ENCODE measurements at regions not wholly inside any gene's neighbourhood (a gene's known extent, or its start where the extent isn't known, plus 50 kb on each side); places are given as distances from the start of the nearest gene placed in this dataset.
"Not testable (repeated sequence)": the region's sequence is repeated elsewhere in the genome, so short reads cannot be mapped to it uniquely, and the experiment has no call there.

DNA sequence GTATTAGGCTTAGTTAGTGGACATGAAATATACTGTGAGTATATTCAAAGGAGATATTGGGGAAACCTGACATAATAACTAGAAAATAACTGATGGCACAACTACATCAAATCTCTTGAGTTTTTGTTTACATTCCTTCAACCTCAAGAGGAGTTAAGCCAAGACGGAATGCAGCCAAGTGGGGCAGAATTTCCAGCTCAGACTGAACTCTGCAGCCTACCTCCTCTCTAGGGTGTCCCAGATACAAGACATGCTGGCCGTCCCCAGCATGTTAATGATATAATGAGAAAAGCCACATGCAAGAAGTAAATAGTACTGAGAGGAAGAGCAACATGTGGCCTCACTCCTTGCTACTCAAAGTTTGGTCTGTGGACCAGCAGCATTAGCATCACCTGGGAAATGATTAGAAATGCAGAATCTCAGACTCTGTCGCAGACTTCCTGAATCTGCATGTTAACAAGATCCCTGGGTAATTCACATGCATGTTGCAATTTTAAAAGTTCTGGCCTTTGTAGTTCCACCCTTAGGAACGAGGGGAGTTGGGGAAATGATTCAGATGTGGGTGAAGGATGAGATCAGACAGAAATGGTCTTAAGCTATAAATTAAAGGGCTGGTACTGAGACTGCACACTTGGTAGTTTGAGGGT lies 118.4 kb upstream of the CACUL1 start:
- DNase-seq: no peak

DNA sequence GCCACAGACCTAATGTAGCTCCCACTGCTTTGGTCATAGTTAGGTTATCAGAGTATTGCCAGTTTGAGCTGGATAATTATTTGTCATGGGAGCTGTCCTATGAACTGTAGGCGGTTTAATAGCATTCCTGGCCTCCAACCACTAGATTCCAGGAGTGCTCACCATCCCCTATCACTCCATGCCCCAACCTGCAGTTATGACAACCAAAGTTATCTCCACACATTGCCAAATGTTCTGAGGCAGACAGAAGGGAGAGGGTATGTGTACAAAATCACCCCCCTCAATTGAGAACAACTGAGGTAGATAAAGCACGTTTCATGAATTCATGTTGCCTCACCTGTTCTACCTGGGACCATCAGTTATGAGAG lies 119.0 kb upstream of the CACUL1 start:
- DNase-seq: no peak

- DNase-seq: no peak
Observed at GRCh38 chr10:118874171-118874570, 119.4 kb upstream of the CACUL1 start.

DNA sequence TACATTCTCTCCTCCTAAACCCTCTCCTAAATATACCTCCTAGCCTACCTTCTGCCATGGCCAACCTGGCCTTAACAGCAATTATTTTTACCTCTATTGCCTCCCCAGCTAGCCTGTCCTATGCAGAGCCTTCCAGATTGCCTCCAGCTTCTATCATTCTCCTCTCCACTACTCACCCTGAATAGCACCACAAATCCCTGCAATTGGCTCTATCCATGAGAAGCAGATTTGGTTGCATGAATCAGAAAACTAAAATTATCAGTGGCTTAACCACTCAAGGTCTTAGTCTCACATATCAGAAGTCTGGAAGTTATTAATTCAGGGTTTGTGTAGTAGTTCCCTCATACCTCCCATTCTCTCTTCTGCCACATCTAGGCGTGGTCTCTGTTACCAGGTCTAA lies 120.3 kb upstream of the CACUL1 start:
- DNase-seq: no peak

- DNase-seq: no peak
Observed at GRCh38 chr10:118882741-118883140, 128.0 kb upstream of the CACUL1 start.

DNA sequence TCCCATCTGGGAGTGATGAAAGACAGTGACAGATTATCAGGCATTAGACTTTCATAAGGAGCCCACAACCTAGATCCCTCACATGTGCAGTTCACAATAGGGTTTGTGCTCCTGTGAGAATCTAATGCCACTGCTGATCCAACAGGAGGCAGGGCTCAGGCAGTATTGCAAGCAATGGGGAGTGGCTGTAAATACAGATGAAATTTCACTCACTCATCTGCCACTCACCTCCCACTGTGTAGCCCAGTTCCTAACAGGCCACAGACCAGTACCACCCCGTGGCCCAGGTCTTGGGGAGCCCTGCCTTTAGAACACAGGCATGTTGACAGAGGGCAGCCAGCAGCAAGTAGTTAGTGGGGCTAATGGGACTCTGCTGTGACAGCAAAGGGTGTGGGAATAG lies 137.3 kb upstream of the NANOS1 start:
- no peak for DNase-seq

- DNase-seq: not testable (repeated sequence)
Observed at GRCh38 chr10:118894891-118895290, 134.6 kb upstream of the NANOS1 start.

DNA sequence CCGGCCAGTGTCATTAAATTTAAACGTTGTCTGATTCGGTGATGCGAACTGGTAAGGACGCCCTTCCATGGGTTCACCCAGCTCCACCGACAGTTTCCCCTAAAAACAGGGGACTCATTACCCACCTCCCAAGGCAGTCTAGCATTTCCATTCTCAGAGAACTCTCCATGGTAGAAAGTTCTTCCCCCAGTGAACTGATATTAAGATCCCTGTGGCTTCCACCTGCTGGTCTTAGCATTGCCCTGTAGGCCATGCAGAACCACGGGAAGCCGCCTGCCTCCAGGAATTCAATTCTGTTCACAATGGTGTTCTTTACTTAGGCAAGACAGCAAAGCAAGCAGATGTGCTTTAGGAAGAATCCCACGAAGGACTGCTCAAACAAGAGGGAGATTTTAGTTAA lies 128.9 kb upstream of the NANOS1 start:
- DNase-seq: no peak

DNA sequence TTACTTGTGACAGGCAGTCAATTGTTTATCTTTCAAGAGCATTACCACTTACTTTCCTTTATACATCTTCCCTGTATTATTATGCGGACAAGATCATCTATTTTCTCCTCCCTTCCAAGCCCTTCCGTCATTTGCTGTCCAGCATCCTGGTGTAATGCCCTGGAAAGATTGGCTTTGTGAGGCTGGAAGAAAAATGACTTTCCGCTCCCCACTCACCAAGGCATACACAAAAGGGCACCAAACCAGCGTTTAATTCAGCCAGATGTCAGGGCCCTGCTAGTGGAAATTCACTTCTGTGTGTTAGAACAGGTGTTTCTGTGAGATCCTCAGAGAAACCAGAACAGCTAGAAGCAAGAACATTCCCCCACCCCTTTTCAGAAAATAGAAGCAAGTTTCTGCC lies 128.1 kb upstream of the NANOS1 start:
- DNase-seq: no peak

DNA sequence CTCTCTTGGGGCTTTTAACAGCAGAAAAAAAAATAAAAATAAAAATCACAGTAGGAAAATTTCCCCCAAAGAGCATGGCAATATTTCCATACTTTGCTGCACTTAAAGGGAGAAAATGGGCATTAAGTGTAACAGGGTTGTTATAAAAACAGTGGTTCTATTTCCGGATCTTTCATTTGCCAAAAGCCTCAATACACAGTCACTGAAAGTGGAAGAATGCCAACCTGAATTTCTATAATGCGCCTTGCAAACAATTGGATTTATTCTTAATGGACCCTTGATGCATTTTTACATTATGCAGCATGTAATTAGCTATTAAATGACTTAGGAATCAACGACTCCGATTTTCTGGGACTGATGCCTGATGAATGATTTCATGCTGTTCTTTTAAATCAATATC lies 127.6 kb upstream of the NANOS1 start:
- DNase-seq: no peak

DNA sequence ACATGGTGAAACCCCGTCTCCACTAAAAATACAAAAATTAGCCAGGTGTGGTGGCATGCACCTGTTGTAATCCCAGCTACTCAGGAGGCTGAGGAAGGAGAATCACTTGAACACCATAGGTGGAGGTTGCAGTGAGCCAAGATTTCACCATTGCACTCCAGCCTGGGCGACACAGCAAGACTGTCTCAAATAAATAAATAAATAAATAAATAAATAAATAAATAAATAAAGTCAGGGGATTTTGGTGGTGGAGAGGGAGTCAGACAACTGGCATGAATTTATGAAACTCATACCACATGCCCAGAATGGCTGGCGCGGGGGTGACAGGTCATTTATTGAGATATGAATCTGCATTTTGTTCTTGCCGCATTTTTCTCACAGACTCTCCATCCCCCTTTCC lies 126.9 kb upstream of the NANOS1 start:
- DNase-seq: not testable (repeated sequence)

DNA sequence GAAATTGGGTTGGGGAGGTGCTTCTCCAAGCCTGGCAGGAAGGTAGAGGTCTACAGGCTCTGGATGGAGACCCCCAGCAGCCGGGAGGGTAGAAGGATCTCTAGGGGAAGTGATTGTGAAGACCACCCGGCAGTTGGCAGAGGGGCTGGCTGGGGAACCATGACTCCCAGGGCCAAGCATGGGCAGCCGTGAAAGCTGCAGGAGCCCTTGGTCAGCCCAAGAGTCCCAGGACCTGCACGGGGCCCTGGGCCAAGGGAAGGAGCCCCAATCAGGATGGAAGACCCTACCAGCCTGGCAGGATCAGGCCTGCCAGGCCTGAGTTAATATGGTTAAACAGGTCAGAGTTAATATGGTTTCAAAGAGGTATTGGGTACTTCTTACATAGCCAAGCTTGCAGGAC lies 126.3 kb upstream of the NANOS1 start:
- no peak for DNase-seq

DNA sequence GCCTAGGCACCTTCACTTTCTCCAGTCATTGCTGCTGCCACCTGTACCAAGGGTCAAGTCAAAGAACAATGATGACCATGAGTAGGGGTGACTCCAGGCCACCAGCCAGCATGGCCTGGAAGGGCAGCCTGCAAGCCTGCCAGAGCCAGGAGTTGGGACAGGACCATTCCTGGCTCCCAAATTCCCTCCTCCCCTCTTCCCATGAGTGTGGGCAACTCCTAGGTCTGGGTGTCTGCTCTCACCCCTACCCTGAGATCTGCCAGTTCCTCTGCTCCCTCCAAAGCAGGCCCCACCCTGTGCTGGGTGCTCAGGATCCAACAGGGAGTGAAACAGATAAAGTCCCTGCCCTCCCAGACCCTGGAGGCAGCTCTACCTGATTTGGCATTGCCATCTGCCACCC lies 125.8 kb upstream of the NANOS1 start:
- DNase-seq: no peak

- no peak for DNase-seq
Observed at GRCh38 chr10:118904286-118904685, 125.2 kb upstream of the NANOS1 start.

GRCh38 chr10:118907051-118907450 lies 122.5 kb upstream of the NANOS1 start:
- no peak for DNase-seq

DNA sequence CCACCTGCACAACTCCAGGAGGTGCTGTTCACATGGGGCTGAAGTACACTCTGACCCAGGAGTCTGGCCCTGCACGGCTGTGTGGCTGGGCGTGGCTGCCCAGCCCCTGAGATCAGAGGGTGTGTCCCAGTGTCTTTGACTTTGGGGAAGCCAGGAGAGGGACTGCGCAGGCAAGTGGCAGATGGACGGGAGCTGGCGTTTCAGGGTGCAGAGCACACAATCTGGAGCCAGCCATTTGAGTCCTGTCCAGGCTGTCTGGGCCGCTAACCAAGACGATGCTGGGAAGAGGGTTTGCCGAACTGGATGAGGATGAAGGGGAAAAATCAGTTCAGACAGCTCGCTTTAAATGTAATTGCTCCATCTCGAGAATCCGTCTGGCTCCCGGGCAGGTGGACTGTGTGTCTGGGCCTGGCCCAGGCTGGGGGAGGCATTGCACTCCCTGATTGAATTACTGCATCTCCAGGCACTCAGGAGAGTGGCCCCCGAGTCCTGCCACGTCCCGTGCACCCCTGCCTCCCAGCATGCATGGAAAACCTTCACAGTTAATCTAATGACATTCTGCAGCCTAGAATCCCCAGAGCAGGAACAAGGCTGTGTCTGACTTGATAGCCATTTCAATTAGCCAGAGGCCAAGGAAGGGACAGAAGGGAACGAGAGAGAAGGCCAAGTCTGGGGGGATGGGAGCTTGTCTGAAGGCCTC lies 120.8 kb upstream of the NANOS1 start:
- no peak for DNase-seq

- no peak for DNase-seq
Observed at GRCh38 chr10:118910702-118911101, 118.8 kb upstream of the NANOS1 start.

DNA sequence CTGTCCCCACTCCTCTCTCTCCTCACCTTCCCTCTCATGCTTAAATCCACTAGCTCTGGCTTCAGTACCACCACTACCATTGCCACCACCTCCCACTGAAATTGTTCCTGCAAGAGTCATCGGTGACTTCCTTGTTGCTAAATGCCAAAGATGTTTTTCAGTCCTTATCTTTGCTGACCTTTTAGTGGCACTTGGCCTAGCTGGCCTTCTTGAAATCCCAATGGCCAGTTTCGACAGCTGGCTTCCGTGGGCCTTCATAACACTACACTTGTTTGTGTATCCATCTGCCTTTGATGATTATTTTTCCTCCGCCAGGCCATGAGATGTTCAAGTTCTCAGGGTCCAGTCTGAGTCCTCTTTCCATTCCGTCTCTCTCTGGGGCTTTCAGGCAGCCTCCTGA lies 118.2 kb upstream of the NANOS1 start:
- DNase-seq: no peak

GRCh38 chr10:118912961-118913600 lies 116.4 kb upstream of the NANOS1 start:
- DNase-seq: no peak

DNA sequence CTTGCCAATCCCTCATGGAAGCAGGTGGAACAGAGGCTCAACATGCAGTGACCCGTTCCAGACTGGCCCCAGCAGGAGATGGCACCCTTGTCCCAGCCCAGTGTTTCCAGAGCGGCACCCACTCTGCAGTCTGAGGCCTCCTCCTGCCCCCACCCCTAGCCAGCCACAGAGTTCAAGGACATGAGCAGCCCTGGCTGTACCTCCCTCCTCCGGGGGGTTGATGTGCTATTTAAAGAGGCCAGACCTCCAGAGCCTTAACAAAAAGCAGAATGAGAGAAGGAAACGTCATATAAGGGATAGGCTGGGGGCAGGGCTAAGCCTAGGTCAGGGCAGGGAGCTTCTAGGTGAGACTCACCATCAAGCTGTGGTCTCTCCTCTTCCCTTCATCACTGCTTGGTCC lies 115.7 kb upstream of the NANOS1 start:
- no peak for DNase-seq

- DNase-seq: no peak
Observed at GRCh38 chr10:118914629-118915028, 114.9 kb upstream of the NANOS1 start.

DNA sequence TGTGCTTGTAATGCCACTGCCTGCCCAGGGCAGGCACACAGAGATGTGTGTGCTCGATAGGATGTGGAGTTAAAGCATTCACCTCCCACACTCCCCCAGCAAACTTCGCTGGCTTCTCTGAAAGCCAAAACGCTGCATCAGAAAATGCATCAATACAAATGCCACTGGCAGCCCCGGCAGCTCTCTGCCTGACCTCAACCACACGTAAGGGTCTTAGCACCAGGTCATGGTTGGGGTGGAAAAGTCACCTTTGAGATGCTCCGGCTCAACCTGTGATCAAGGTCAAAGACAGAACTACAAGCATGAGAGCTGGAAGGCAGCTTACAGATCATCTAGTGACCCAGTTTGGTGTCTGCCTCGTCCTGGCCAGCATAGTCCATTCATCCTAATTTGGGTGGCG lies 114.4 kb upstream of the NANOS1 start:
- no peak for DNase-seq

- no peak for DNase-seq
Observed at GRCh38 chr10:118916777-118917176, 112.7 kb upstream of the NANOS1 start.

DNA sequence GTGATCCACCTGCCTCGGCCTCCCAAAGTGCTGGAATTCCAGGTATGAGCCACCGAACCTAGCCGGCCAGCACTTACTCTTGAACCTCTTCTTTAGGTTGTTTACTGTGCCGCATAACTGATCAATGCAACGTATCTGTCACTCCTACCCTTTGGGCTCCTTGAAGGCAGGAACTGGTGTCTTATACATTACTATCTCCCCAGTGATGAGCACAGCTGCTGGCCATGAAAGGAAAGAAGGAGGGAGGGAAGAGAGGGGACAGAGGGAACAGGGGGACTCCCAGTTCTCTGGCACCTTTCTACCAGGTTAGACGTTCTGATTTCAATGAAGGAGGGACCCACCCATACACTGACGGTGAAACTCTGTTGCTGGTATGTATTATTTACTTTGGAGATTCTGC lies 111.8 kb upstream of the NANOS1 start:
- DNase-seq: no peak
